Amniotic stem cell (primary cell): ENCODE measurements at regions not wholly inside any gene's neighbourhood (a gene's known extent, or its start where the extent isn't known, plus 50 kb on each side); places are given as distances from the start of the nearest gene placed in this dataset.

ENCODE experiments used
- DNase-seq: peaks from one replicate; lab custom pipeline; 2025; lab: John Stamatoyannopoulos, UW

DNA sequence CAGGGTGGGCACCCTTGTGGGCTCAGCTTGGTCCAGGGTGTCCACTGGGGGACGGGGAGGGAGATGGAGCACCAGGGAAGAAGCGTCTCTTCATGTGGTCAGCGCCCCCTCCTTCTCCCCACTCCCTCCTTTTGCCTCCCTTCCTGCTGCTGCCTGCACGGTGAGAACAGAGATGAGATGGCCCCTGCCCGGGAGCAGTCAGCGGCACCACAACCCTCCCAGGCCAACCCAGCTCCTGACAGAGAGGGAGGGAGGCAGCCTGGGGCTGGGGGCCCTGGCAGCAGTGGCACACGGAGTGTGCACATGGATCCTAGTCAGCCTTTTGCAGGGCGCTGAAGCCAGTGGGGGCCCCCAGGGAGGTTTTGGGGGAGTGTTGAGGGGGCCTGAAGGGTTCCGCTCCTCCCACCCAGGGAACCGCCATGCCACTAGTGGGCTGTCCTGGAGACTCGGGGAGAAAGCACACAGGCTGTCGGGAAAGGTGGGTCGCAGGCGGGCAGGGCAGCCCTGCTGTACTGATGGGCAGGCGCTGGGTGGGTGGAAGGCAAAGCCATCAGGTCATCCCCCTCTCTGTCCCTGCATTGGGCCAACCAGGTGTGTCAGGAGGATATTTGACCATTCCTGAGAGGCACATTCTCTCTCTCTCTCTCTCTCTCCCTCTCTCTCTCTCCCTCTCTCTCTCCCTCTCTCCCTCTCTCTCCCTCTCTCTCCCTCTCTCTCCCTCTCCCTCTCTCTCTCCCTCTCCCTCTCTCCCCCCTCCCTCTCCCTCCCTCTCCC is 94.3 kb upstream of the BHLHE23 start:
- no peak for DNase-seq

DNA sequence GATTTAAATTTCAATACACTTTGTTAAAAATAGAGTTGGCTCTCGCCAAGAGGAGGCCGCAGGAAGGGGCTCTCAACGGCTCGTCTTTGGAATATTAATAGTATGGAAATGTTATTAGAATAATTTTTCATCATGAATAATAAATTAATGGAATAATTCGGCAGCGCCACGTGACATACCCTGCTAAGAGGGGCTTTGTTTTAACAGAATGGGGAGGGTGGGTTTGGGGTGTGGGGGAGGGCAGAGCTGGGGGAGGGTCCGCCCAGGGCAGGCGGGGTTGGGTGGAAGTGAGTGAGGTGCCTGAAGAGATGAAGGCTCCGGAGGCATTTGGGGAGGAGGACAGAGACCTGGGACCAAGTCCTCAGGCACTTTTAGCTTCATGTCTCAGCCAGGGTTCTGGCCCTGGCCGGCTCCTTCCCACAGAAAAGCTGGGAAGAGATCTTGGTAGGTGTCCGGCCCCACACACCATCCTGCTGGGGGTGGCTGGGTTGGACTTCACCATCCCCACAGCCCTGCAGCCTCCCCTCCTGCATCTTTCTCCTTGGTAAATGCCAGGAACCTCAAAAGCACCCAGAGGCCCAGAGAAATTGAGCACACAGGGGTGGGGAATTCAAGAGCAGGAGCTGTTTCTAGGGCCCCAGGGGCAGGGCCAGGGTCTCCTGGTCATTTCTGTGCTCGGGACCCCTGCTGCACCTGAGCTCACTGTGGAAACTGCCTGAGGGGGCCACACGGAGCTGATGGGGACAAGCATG is 93.6 kb upstream of the BHLHE23 start:
- DNase-seq, result no peak

DNA sequence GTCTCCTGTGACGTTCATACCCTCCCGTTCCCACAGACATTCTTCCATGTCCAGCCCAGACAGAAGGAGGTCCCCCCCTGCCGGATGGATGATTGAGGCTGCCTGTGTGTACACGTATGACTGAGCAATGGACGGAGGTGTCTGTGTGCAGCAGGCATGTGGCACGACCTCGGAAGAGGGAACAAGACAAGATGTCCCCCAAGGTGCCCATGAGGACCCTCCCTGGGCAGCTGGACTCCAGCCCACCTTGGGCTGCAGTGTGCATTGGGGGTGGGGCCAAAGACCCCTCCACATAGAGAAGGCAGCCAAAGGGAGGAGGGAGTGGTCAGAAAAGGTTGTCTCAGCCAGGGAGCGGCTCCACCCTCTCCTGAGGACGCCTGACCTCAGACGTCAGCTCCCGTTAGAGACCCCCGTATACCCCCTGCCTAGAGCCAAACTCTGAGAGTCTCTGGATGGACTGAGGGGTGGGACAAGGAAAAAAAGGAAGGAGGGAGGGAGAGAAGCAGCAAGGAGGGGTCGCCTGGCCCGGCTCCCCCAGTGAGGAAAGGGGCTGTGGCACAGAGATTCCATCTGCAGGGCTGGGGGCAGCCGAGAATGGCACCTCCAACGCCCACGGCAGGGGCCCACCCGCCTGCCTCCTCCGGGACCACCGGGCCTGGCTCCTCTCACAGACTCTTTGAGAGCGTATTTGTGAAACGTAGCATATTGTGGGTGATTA is 92.9 kb upstream of the BHLHE23 start:
- no peak for DNase-seq

DNA sequence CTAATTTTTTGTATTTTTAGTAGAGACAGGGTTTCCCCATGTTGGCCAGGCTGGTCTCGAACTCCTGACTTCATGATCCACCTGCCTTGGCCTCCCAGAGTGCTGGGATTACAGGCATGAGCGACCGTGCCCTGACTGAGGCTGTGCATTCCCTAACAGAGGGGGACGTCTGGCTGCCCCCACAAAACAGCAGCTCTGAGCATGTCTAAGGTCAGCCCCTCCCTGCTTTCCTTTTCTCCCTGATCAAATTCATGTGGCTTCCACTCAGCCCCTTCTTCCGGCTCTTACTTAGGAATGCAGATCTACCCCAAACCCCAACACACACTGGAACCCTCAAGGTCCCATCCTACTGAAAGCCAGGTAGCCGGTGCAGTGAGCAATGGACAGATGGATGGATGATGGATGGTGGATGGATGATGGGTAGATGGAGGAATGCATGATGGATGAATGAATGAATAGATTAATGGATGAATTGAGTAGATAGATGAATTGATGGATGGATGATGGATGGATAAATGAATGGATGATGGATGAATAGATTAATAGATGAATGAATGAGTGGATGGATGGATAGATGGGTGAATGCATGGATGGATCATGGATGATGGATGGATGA is 91.5 kb upstream of the BHLHE23 start:
- no peak for DNase-seq

DNA sequence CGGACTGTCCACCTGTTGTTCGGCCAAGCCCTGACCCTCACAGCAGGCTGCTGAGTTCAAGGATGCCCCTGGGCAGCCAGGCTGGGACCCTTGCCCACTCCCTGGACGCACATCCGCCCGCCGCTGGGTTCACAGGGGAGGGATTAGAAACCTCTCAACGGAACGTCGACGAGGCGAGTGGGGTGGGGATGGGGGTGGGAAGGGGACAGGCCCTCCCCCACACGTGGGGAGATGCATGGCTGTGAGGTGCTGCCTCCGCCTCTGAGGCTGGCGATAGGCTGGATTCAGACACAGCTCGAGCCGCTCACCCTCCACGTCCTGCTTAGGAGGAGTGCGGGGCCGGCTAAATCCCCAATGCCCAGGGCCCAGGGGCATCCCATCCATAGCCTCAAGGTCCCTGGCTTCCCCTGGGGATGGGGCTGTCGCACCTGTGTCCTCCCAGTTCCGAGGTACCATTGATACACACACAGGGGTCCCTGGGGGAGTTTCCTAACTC is 90.6 kb upstream of the BHLHE23 start:
- DNase-seq, result no peak

DNA sequence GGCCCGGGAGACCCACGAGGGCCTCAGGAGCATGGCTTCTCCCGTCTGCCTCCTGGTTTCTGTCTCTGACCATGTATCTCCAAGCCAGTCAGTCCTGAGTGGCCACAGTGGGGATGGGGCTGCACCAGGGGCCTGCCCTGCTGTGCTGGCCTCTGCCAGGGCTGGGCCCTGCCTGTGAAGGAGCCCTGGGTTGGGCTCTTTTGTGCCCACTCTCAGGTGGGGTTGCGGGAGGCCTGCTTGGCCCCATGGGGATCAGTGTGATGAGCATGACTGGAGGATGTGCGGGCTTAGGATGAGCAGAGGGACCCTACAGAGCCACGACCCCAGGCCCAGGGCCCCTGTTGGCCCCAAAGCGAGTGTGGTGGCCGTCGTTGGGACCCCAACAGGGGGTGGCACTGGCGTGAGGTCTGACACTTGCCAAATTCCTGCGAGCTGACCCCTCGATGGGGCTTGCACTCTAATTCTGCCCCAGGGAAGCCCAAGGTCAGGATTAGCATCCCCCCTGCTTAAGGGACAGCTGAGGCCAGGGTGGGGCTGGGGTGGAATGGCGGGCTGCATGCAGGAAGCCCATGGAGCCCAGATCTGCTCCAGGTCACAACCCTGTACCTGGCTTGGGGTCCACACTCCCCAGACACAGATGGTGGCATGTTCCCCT is 90.0 kb upstream of the BHLHE23 start:
- no peak for DNase-seq

DNA sequence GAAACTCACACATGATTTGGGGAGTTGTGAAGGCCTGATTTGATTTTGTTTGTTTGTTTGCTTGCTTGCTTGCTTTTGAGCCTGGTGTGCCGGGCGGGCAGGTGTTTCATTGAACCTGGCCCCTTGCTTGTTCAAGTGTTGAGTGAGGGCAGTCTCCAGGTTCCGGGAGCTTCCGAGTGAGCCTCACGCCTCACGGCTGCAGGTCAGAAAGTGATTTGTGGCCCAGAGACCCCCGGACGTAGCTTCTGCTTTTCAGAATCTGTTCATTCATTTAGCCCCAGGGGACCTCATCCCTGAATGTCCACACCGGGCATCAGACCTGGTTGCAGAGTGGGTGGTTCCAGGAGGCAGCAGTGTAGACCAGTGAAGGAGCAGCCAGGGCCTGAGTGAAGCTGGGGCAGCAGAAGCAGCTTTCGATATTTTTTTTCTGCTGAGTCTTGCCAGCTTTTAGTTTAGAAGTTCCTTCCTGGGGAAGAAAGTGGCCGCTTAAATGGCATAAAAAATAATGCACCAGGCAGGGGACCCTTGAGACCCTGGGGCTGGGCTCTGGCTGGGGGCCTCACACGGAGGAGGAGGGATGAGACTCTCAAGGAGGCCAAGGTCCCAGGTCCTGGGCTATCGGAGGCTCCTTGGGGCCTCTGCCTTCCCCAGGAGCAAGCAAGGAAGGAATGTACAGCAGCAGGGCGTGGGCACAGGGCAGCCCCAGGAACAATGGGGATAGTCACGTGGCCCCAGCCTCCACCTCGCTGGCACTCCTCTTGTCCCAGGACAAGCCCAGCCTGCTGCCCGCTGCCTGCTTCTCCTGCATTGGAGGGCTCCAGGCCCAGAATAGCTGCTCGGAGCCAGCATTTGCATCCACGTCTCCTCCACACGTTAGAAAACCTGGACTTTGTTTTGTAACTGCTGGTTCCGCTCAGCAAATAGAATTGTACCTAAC is 89.2 kb upstream of the BHLHE23 start:
- DNase-seq, result no peak

DNA sequence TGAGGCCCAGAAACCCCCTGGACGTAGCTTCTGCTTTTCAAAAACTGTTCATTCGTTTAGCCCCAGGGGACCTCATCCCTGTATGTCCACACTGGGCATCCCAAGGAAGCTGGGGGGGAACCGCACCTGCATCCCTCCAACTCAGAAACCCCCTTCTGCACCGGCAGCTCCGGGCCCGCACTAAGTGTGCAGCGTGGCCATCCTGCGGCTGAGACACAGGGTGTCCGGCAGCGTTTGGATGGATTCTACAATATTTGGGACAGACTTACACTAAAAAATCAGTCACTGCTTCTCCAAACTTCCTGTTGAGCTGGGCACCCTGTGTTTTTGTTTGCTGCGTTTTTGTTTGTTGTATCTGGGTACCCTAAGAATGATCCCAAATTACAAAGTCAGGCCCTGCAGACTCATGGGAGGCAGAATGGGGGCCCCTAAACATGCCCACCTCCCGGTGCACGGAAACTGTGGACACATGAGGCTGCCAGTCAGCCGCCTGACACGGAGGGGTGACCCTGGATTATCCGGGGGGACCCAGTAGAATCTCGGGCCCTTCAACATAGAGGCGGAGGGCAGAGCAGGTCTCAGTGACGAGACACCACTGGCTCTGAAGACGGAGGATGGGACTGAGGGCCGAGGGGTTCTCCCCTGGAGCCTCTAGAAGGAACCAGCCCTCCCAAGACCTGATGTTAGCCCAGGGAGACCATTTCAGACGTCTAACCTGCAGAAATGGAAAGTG is 88.2 kb upstream of the BHLHE23 start:
- DNase-seq, result no peak

DNA sequence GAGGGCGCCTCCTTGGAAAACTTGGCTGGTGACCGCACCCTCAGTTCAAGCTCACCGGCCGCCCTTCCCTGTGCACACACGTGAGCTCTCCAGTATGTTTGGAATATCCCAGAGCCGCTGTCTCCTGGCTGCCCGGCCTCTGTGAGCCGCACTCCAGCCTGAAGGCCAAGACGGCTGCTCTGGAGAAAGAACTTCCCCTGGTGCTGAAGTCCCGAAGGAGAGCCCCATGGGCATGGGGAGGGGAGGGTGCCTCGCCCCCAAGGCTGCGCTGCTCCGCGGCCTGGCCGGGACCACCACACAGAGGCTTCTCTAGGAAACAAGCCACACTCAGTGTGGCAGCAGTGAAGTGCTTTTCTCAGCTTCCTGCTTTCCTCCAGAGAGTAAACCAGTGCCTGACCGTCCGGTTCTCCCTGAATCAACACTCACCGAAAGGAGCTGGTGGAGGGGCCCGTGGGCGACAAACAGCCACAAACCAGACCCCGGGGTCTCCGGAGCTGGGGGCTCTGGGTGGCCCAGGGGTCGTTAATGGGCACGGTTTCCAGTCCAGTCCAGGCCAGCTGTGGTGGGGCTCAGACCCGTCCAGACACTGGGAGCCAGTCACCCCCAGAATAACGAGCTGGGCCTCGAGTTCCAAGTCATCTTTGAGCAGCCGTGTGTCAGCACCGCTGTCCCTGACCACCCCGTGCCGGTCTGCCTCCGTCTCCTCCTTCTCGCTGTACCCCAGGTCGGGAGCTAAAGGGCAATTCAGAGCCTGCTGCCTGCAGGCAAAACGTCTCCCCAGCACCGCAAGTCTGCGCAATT is 87.4 kb upstream of the BHLHE23 start:
- DNase-seq, result no peak

DNA sequence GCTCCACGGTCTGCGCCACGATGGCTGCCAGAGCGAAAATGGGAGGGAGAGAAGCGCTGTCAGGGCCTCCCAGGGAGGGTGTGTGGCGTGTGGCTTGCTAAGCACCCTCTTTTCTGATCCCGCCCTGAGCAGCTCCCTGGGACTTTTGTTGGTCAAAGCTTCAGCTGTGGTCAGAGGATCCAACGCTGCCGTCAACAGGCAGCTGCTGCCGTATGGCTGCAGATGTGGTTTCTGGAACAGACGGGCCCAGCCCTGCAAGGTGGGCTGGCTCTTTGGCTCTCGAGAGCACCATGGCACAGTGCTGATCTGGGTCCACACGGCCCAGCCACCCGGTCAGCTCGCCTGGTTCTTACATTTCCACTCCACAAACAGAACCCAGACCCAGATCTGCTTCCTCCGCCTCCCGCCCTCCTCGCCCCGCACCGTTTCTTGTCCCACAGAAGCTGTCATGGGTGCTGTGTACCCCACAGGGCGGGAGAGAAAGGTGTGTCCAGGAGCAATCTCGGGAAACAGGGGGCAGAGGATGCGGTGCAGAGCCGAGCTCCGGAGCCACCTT is 86.0 kb upstream of the BHLHE23 start:
- no peak for DNase-seq

DNA sequence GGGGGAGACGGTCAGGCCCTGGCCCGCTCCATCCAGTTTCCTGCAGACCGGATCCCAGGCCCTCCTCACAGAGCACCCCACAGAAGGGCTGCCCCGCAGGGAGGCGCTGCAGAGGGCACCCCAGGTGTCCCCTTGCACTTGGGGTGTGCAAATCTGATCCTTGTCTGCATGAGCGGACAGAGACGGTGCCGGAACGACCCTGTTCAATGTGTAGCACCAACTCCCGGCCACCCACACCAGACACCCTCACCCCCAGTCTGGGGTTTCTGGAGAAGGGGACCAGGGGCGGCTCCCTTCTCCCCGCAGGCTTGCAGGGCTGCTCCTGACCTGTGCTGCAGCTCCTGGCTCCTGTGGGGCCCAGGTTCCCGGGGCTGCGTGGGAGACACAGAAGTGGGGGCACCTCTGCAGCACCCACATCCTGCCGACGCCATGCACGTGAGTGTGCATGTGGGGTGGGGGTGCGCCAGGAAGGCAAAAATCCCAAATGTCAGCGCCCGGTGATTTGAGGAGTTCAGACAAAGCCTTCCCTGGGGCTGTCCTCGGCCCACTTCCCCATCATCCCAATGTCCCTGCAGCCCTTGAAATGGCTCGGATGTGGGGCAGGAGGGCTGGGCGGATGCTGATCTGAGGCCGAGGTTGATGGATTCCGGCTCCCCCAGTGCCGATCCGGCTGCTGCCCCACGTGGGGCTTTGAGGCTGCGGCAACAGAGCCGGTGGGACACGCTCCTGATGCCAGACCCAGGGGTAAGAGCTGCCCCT is 85.3 kb upstream of the BHLHE23 start:
- DNase-seq, result no peak

DNA sequence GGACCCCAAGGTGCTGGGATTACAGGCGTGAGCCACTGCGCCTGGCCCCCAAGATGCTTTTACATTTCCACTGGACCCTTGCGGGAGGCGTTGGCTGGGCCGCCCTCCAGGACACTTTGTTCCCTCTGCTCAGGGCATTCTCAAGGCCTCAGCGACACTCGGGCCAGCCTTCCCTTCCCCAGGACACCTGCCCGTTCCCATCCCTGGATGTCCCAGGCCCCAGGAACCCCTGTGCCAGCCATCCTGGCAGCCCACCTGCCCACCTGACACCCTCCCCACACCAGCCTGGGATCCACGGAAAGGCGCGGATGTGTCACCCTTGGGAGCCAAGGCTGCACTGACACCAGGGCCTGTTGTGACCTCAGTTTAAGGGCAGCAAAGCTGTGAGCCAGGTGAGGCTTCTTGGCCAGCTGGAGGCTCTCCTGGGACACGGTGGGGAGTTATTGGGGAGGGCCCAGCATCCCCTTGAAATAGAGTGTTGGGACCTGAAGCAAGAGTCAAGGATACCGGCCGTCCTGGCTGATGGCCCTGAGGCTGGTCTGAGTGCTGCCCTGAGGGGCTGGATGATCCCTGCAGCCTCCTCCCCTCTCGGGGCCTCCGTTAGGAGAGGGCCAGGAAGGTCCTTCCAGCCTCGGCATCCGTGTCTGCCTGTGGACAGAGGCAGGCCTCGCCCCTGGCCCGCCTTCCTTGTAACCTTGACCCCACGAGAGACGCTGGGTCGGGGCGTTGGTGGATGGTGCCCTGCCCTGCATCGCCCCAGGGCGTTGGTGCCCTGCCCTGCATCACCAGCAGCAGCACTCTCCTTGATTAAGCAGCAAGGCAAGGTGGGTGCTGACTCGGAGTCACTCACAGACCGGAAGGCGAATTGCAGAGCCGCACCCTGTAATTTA is 84.2 kb upstream of the BHLHE23 start:
- no peak for DNase-seq

DNA sequence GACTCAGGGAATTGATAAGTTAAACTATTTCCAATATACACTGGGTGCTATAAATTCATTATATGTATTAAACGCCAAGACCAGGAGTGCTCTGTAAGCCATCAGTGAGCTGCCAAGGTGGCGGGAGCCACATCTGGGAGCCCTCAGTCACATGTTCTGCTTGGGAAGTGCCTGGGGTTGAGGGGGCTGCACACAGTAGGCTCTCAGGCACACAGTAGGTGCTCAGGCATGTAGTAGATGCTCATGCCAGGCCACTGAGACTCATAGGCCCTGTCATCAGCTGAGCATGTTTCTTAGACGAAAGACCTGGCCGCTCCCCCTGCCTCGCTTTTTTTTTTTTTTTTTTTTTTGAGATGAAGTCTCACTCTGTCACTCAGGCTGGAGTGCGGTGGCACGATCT is 83.3 kb upstream of the BHLHE23 start:
- no peak for DNase-seq

DNA sequence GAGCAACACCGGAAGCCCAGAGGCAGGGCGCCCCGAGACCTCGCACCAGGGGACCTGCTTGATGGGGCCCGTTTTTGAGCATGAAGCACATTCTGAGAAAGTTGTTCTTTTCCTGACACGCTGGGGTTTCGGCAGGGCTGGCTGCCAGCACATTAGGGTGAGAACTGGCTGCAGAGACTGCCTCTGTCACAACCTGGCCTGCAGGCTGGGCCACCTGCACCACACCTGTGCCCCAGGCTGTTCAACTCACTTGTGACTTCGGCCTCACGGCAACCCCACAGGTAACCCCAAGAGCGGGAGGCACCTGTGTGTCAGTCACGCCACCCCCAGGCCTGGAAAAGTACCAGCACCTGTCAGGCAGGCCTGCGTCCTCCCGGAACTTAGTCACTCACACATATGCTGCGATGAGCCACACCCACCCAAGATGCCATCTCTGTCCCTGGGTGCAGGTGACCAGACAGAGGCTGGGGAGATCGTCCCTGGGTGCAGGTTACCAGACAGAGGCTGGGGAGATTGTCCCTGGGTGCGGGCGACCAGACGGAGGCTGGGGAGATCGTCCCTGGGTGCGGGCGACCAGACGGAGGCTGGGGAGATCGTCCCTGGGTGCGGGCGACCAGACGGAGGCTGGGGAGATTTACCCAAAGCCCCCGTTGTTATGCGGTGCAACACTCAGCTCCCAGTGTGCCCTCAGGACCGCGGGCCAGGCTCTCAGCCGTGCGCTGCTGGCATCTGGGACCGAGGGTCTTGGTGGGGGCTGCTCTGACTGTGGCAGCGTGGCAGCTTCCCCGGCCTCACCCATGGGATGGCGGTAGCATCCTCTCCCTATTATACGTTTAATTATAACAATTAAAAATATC is 82.5 kb upstream of the BHLHE23 start:
- DNase-seq, result no peak

DNA sequence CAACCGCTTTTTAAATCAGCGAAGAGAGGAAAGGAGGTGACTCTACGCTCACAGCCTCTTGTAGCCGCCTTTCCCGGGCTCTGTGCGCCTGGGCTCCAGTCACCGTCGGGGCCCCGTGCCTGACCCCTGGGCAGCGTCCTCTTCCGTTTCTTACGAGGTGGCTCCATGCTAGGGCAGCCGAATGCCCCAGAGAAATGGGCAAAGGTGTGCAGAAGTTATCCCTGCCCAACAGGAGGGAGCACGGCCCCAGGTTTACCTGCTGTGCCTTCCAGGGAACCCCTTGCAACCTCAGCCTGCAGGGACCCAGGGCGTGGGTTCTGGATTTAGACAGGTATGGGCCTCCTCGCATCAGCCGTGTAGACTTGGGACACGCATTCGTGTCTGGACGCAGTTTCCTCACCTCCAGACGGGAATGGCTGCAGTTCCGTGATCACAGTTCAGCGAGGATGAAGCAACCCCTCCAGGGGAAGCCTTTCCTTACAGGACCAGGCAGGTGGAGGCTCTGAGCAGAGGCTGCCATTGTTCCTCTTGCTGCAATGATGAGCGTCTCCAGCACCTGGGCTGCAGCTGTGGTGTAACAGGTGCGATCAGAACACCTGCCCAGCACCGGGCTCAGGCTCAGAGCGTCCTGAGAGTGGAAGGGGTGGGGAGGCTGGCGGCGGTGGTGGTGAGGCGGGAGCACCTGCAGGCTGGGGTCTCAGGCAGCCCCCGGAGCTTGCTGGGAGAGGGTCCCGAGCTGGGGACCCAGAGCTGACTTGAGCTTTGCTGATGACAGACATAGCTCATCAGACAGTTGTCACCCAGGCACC is 81.3 kb upstream of the BHLHE23 start:
- DNase-seq, result no peak
